GM21825 (cell line): ENCODE measurements at regions not wholly inside any gene's neighbourhood (a gene's known extent, or its start where the extent isn't known, plus 50 kb on each side); places are given as distances from the start of the nearest gene placed in this dataset.
"Not testable (repeated sequence)": the region's sequence is repeated elsewhere in the genome, so short reads cannot be mapped to it uniquely, and the experiment has no call there.

Experiments used
- ATAC-seq: cut with Tn5 transposase; IDR thresholded peaks from one replicate; pipeline ENCODE4 v1.9.1; 2021; ENCODE audit warnings: mild to moderate bottlenecking, moderate library complexity; ENCODE audit not compliant: unreplicated experiment

GRCh38 chr4:9505341-9505740, 61.1 kb downstream of the DEFB131A start:
- ATAC-seq = not testable (repeated sequence)

GRCh38 chr4:9506672-9507071, 62.5 kb downstream of the DEFB131A start:
- ATAC-seq = not testable (repeated sequence)

GRCh38 chr4:9512941-9513340, 68.7 kb downstream of the DEFB131A start:
- not testable (repeated sequence) for ATAC-seq

GRCh38 chr4:9519631-9520030, 75.4 kb downstream of the DEFB131A start:
- ATAC-seq = not testable (repeated sequence)

GRCh38 chr4:9522903-9523302, 78.7 kb downstream of the DEFB131A start:
- not testable (repeated sequence) for ATAC-seq

GRCh38 chr4:9524406-9524805, 80.2 kb downstream of the DEFB131A start:
- not testable (repeated sequence) for ATAC-seq

GRCh38 chr4:9532134-9532862, 88.1 kb downstream of the DEFB131A start:
- ATAC-seq = not testable (repeated sequence)

GRCh38 chr4:9532863-9533192, 88.6 kb downstream of the DEFB131A start:
- not testable (repeated sequence) for ATAC-seq

GRCh38 chr4:9537101-9537500, 92.9 kb downstream of the DEFB131A start:
- ATAC-seq = not testable (repeated sequence)

- ATAC-seq = not testable (repeated sequence)
These were observed 95.8 kb downstream of the DEFB131A start for GRCh38 chr4:9539939-9540520.

- ATAC-seq = not testable (repeated sequence)
These were observed 97.2 kb downstream of the DEFB131A start for GRCh38 chr4:9541388-9541915.

GRCh38 chr4:9544851-9545250, 100.6 kb downstream of the DEFB131A start:
- ATAC-seq = not testable (repeated sequence)

- not testable (repeated sequence) for ATAC-seq
These were observed 103.3 kb downstream of the DEFB131A start for GRCh38 chr4:9547470-9547869.

GRCh38 chr4:9556076-9556475, 111.9 kb downstream of the DEFB131A start:
- ATAC-seq = not testable (repeated sequence)

- not testable (repeated sequence) for ATAC-seq
These were observed 133.7 kb downstream of the DEFB131A start for GRCh38 chr4:9577869-9578268.

GRCh38 chr4:9582880-9583279, 138.7 kb downstream of the DEFB131A start:
- not testable (repeated sequence) for ATAC-seq

- no peak for ATAC-seq
These were observed 147.8 kb downstream of the DEFB131A start for GRCh38 chr4:9592010-9592409.

GRCh38 chr4:9594948-9595347, 150.7 kb downstream of the DEFB131A start:
- ATAC-seq = no peak

GRCh38 chr4:9595531-9595930, 151.3 kb downstream of the DEFB131A start:
- not testable (repeated sequence) for ATAC-seq

GRCh38 chr4:9599266-9599665, 155.1 kb downstream of the DEFB131A start:
- no peak for ATAC-seq

- ATAC-seq = no peak
These were observed 156.0 kb downstream of the DEFB131A start for GRCh38 chr4:9600246-9600645.

- ATAC-seq = no peak
These were observed 158.2 kb downstream of the DEFB131A start for GRCh38 chr4:9602389-9602914.
